Kidney (tissue), 13 donors: ENCODE measurements at regions not wholly inside any gene's neighbourhood (a gene's known extent, or its start where the extent isn't known, plus 50 kb on each side); places are given as distances from the start of the nearest gene placed in this dataset.

Experiments used
- DNase-seq, 5 donors: peaks; one replicate each; pipeline ENCODE4 v3.0.0-alpha.2; 2013 to 2020
- FAIRE-seq: peaks from 2 replicates; lab custom pipeline; 2012; peaks lifted over from hg19 to GRCh38; lab: Jason Lieb, UNC
- H3K27ac ChIP-seq, 2 donors: one replicate each; pipeline ENCODE4 v1.7.0; 2013; ENCODE audit warnings: low read depth in 2 of 2, low read length in 2 of 2, inconsistent platforms in 1 of 2
- H3K27me3 ChIP-seq: one replicate; pipeline ENCODE4 v1.7.1; 2013; ENCODE audit warnings: low read length, inconsistent platforms; ENCODE audit not compliant: control insufficient read depth, insufficient read depth
- H3K36me3 ChIP-seq, 3 donors: one replicate each; pipeline versions ENCODE4 v1.7.0 to v1.7.1; 2013; ENCODE audit warnings: low read length in 3 of 3, control low read depth in 1 of 3, inconsistent platforms in 1 of 3; ENCODE audit not compliant: insufficient read depth in 3 of 3, control insufficient read depth in 2 of 3
- H3K4me1 ChIP-seq, 3 donors: one replicate each; pipeline versions ENCODE4 v1.7.0 to v1.7.1; 2013; ENCODE audit warnings: low read length in 3 of 3, inconsistent platforms in 1 of 3, low read depth in 1 of 3; ENCODE audit not compliant: control insufficient read depth in 2 of 3, insufficient read depth in 2 of 3
- H3K4me3 ChIP-seq, 3 donors: one replicate each; pipeline versions ENCODE4 v1.7.0 to v1.8.1; 2013; ENCODE audit warnings: low read length in 3 of 3, control low read depth in 1 of 3, inconsistent platforms in 1 of 3
- H3K9ac ChIP-seq, 3 donors: one replicate each; pipeline versions ENCODE4 v1.7.0 to v1.7.1; 2013; ENCODE audit warnings: low read length in 3 of 3, control low read depth in 1 of 3, inconsistent platforms in 1 of 3
- H3K9me3 ChIP-seq, 3 donors: one replicate each; pipeline versions ENCODE4 v1.7.0 to v1.7.1; 2013; ENCODE audit warnings: low read length in 3 of 3, control low read depth in 1 of 3, inconsistent platforms in 1 of 3; ENCODE audit not compliant: control insufficient read depth in 2 of 3, insufficient read depth in 1 of 3
- CTCF ChIP-seq: IDR thresholded peaks from 3 replicates; pipeline ENCODE4 v1.5.1; 2012; ENCODE audit warnings: mild to moderate bottlenecking, moderate library complexity, borderline replicate concordance; ENCODE audit not compliant: insufficient read depth; ENCODE audit errors: extremely low read depth
- intact Hi-C: fragments of 100-400 bp; cut with DNase I; formaldehyde crosslinking; loops from one replicate; pipeline ENCODE4 v1.11.1; 2022
- donor health status: control.
- donor health status: control.
- donor health status: control.
- donor health status: control.
- donor health status: control.
- donor health status: DM: yes; HTN: yes; CAD: no.
- donor health status: Normal renal cell carcinoma (clear cell type).

GRCh38 chr6:8195714-8196102 lies 93.4 kb upstream of the EEF1E1 start:
- no peak overlapping the region for H3K27ac ChIP-seq
- H3K36me3 ChIP-seq: no peaks in the 10 kb centered on the region
- DNase-seq (no peak), FAIRE-seq (no peak)
- no peaks in the 10 kb centered on the region for H3K4me1 ChIP-seq
- no peak for TF ChIP-seq CTCF
- no peaks in the 10 kb centered on the region for H3K27me3 ChIP-seq
- H3K4me3 ChIP-seq: no peak overlapping the region
- intact Hi-C loops: no loop called here
- H3K9ac ChIP-seq: no peak overlapping the region
- no peaks in the 10 kb centered on the region for H3K9me3 ChIP-seq

GRCh38 chr6:8195040-8195713 lies 92.8 kb upstream of the EEF1E1 start:
- no peak for FAIRE-seq
- intact Hi-C loops: no loop called here
- TF ChIP-seq CTCF: no peak

GRCh38 chr6:8194490-8194889 lies 92.1 kb upstream of the EEF1E1 start:
- Histone ChIP-seq H3K4me3 (no peak overlapping the region), H3K27me3 (no peaks in the 10 kb centered on the region), H3K9ac (no peak overlapping the region), H3K4me1 (no peaks in the 10 kb centered on the region), H3K36me3 (no peaks in the 10 kb centered on the region), H3K9me3 (no peaks in the 10 kb centered on the region), H3K27ac (no peak overlapping the region)
- intact Hi-C loops: no loop called here
- FAIRE-seq: no peak
- TF ChIP-seq CTCF: no peak
- peak in 1 of 5 donors; percentile 24 for DNase-seq

More at GRCh38 chr6:8195040-8195713, 92.8 kb upstream of the EEF1E1 start:
- no peaks in the 10 kb centered on the region for H3K36me3 ChIP-seq
- peak in 1 of 5 donors; percentile 21 for DNase-seq
- no peak overlapping the region for H3K4me3 ChIP-seq
- H3K9me3 ChIP-seq: no peaks in the 10 kb centered on the region
- H3K27ac ChIP-seq: no peak overlapping the region
- H3K4me1 ChIP-seq: no peaks in the 10 kb centered on the region
- H3K9ac ChIP-seq: no peak overlapping the region
- H3K27me3 ChIP-seq: no peaks in the 10 kb centered on the region

GRCh38 chr6:8193541-8193940 lies 91.2 kb upstream of the EEF1E1 start:
- H3K4me3 ChIP-seq: no peak overlapping the region
- no peaks in the 10 kb centered on the region for H3K9me3 ChIP-seq
- no peaks in the 10 kb centered on the region for H3K4me1 ChIP-seq
- no peak overlapping the region for H3K9ac ChIP-seq
- H3K27ac ChIP-seq: no peak overlapping the region
- H3K36me3 ChIP-seq: no peaks in the 10 kb centered on the region
- intact Hi-C loops: no loop called here
- no peak for TF ChIP-seq CTCF
- H3K27me3 ChIP-seq: no peaks in the 10 kb centered on the region
- FAIRE-seq: no peak
- DNase-seq: no peak
